PFSK-1 (cell line): ENCODE measurements at regions not wholly inside any gene's neighbourhood (a gene's known extent, or its start where the extent isn't known, plus 50 kb on each side); places are given as distances from the start of the nearest gene placed in this dataset.

ENCODE experiments used
- POLR2AphosphoS5 ChIP-seq: IDR thresholded peaks from 2 replicates; pipeline ENCODE4 v1.6.1; 2012; ENCODE audit warnings: low read depth, mild to moderate bottlenecking, control low read depth, low read length, moderate library complexity
- REST ChIP-seq, 2 experiments: IDR thresholded peaks; 2 replicates each; pipeline versions ENCODE4 v1.6.1 to v1.8.0; 2011 to 2012; ENCODE audit warnings: low read depth in 2 of 2, low read length in 2 of 2, control low read depth in 1 of 2, inconsistent platforms in 1 of 2, mild to moderate bottlenecking in 1 of 2, moderate library complexity in 1 of 2; ENCODE audit not compliant: insufficient read depth in 1 of 2
- SIN3A ChIP-seq: IDR thresholded peaks from 2 replicates; pipeline ENCODE4 v1.6.1; 2012; ENCODE audit warnings: mild to moderate bottlenecking, low read length, moderate library complexity, borderline replicate concordance; ENCODE audit not compliant: insufficient read depth
- TAF1 ChIP-seq: IDR thresholded peaks from 2 replicates; pipeline ENCODE4 v1.6.1; 2012; ENCODE audit warnings: low read length, control low read depth, borderline replicate concordance; ENCODE audit not compliant: insufficient read depth

GRCh38 chr7:156519070-156519469, 121.5 kb upstream of the RNF32 start:
- TF ChIP-seq REST (IDR thresholded peaks at IDR 0.05; ENCODE audit: insufficient read depth in 1 of 2, low read depth in 2 of 2, low read length in 2 of 2) = no peak
- no peak for TF ChIP-seq SIN3A
- TF ChIP-seq POLR2AphosphoS5 = no peak
- no peak for TF ChIP-seq TAF1
